ENCODE measurements at regions not wholly inside any gene's neighbourhood (a gene's known extent, or its start where the extent isn't known, plus 50 kb on each side); places are given as distances from the start of the nearest gene placed in this dataset.

- no peaks in the 10 kb centered on the region for H3K4me1 ChIP-seq (ENCODE audit: control insufficient read depth, insufficient read depth, low read length)
- no peak overlapping the region for H3K27ac ChIP-seq (ENCODE audit: low read length)
- WGBS (ENCODE audit: insufficient coverage), result 100% methylated on average over 1 of the region's 1 CpG
- Mint-ChIP-seq H3K4me3 (no peak overlapping the region), H3K27ac (no peak overlapping the region), H3K27me3 (ENCODE audit: low read depth in 2 of 2) (no peaks in the 10 kb centered on the region), H3K9me3 (peaks cover 10 to 12% of the 10 kb centered on the region in 2 donors), H3K36me3 (no peaks in the 10 kb centered on the region), H3K4me1 (no peaks in the 10 kb centered on the region)
- ATAC-seq (no peak), DNase-seq (no peak)
- intact Hi-C loops (cut with micrococcal nuclease), result no loop called here
- H3K4me3 ChIP-seq (ENCODE audit: low read length), result no peak overlapping the region
- no peaks in the 10 kb centered on the region for H3K27me3 ChIP-seq (ENCODE audit: control insufficient read depth, insufficient read depth, low read length)
- no peak for TF ChIP-seq CTCF (IDR thresholded peaks at IDR 0.05)
- no peaks in the 10 kb centered on the region for H3K36me3 ChIP-seq (ENCODE audit: control insufficient read depth, insufficient read depth, low read length)
- no peaks in the 10 kb centered on the region for H3K9me3 ChIP-seq (ENCODE audit: control insufficient read depth, insufficient read depth, low read length)
Measured at GRCh38 chr9:31606678-31607077, 777.8 kb upstream of the ACO1 start.

GRCh38 chr9:31608416-31608815 is 776.0 kb upstream of the ACO1 start:
- no peaks in the 10 kb centered on the region for H3K36me3 Mint-ChIP-seq
- no peaks in the 10 kb centered on the region for H3K4me1 ChIP-seq (ENCODE audit: control insufficient read depth, insufficient read depth, low read length)
- no peaks in the 10 kb centered on the region for H3K4me1 Mint-ChIP-seq
- H3K27me3 Mint-ChIP-seq (ENCODE audit: low read depth in 2 of 2), result no peaks in the 10 kb centered on the region
- no peak overlapping the region for H3K4me3 Mint-ChIP-seq
- no peaks in the 10 kb centered on the region for H3K36me3 ChIP-seq (ENCODE audit: control insufficient read depth, insufficient read depth, low read length)
- H3K4me3 ChIP-seq (ENCODE audit: low read length), result no peak overlapping the region
- peaks cover 10 to 14% of the 10 kb centered on the region in 2 donors for H3K9me3 Mint-ChIP-seq
- intact Hi-C loops (cut with micrococcal nuclease), result no loop called here
- H3K27ac ChIP-seq (ENCODE audit: low read length), result no peak overlapping the region
- no peaks in the 10 kb centered on the region for H3K9me3 ChIP-seq (ENCODE audit: control insufficient read depth, insufficient read depth, low read length)
- no peak for DNase-seq
- H3K27ac Mint-ChIP-seq, result no peak overlapping the region
- no peaks in the 10 kb centered on the region for H3K27me3 ChIP-seq (ENCODE audit: control insufficient read depth, insufficient read depth, low read length)
- TF ChIP-seq CTCF (IDR thresholded peaks at IDR 0.05), result no peak
- ATAC-seq, result no peak

- H3K27ac ChIP-seq (ENCODE audit: low read length), result no peak overlapping the region
- intact Hi-C loops (cut with micrococcal nuclease), result no loop called here
- Mint-ChIP-seq H3K9me3 (peaks cover 10 to 14% of the 10 kb centered on the region in 2 donors), H3K27me3 (ENCODE audit: low read depth in 2 of 2) (no peaks in the 10 kb centered on the region), H3K4me3 (no peak overlapping the region), H3K27ac (no peak overlapping the region), H3K36me3 (no peaks in the 10 kb centered on the region), H3K4me1 (no peaks in the 10 kb centered on the region)
- H3K4me1 ChIP-seq (ENCODE audit: control insufficient read depth, insufficient read depth, low read length), result no peaks in the 10 kb centered on the region
- no peaks in the 10 kb centered on the region for H3K36me3 ChIP-seq (ENCODE audit: control insufficient read depth, insufficient read depth, low read length)
- no peak overlapping the region for H3K4me3 ChIP-seq (ENCODE audit: low read length)
- no peak for TF ChIP-seq CTCF (IDR thresholded peaks at IDR 0.05)
- no peak for DNase-seq
- no peaks in the 10 kb centered on the region for H3K27me3 ChIP-seq (ENCODE audit: control insufficient read depth, insufficient read depth, low read length)
- ATAC-seq, result no peak
- no peaks in the 10 kb centered on the region for H3K9me3 ChIP-seq (ENCODE audit: control insufficient read depth, insufficient read depth, low read length)
- WGBS (ENCODE audit: insufficient coverage), result 63% methylated on average over 1 of the region's 1 CpG
Measured at GRCh38 chr9:31608881-31609280, 775.6 kb upstream of the ACO1 start.

- Histone ChIP-seq H3K27ac (ENCODE audit: low read length) (no peak overlapping the region), H3K27me3 (ENCODE audit: control insufficient read depth, insufficient read depth, low read length) (no peaks in the 10 kb centered on the region), H3K9me3 (ENCODE audit: control insufficient read depth, insufficient read depth, low read length) (no peaks in the 10 kb centered on the region), H3K4me3 (ENCODE audit: low read length) (no peak overlapping the region), H3K4me1 (ENCODE audit: control insufficient read depth, insufficient read depth, low read length) (no peaks in the 10 kb centered on the region), H3K36me3 (ENCODE audit: control insufficient read depth, insufficient read depth, low read length) (no peaks in the 10 kb centered on the region)
- intact Hi-C loops (cut with micrococcal nuclease), result no loop called here
- ATAC-seq (no peak), DNase-seq (no peak)
- Mint-ChIP-seq H3K36me3 (no peaks in the 10 kb centered on the region), H3K27ac (no peak overlapping the region), H3K9me3 (peaks cover 2 to 13% of the 10 kb centered on the region in 2 donors), H3K4me1 (no peaks in the 10 kb centered on the region), H3K4me3 (no peak overlapping the region), H3K27me3 (ENCODE audit: low read depth in 2 of 2) (no peaks in the 10 kb centered on the region)
- WGBS (ENCODE audit: insufficient coverage), result 88% methylated on average over 3 of the region's 3 CpGs
- no peak for TF ChIP-seq CTCF (IDR thresholded peaks at IDR 0.05)
Measured at GRCh38 chr9:31612336-31613030, 772.0 kb upstream of the ACO1 start.
